Calu3 (cell line): ENCODE measurements at regions not wholly inside any gene's neighbourhood (a gene's known extent, or its start where the extent isn't known, plus 50 kb on each side); places are given as distances from the start of the nearest gene placed in this dataset.

ENCODE experiments used
- BruUV-seq: library from RNA; stranded (reverse); fragments of 400-500 nt; replicated peaks from 2 replicates; lab custom pipeline; 2021; lab: Mats Ljungman, UMichigan
- CTCF ChIA-PET: fragments of 300-600 bp; sonication (Branson Sonifier 250); formaldehyde crosslinking; loops from one replicate; lab custom pipeline; 2022; ENCODE audit warnings: antibody characterized with exemption; lab: Charles Lee
- DNase-seq: peaks from one replicate; pipeline ENCODE4 v3.0.0; 2022
- H3K27ac Mint-ChIP-seq: one replicate; pipeline ENCODE4 v1.8.0; 2022; ENCODE audit warnings: mixed read lengths; ENCODE audit not compliant: unreplicated experiment
- H3K27me3 Mint-ChIP-seq: one replicate; pipeline ENCODE4 v1.8.0; 2022; ENCODE audit warnings: mixed read lengths; ENCODE audit not compliant: unreplicated experiment
- H3K36me3 Mint-ChIP-seq: one replicate; pipeline ENCODE4 v1.8.0; 2022; ENCODE audit warnings: mild to moderate bottlenecking, moderate library complexity, mixed read lengths; ENCODE audit not compliant: insufficient read depth, unreplicated experiment
- H3K4me1 Mint-ChIP-seq: one replicate; pipeline ENCODE4 v1.8.0; 2022; ENCODE audit warnings: mild to moderate bottlenecking, low read depth, mixed read lengths; ENCODE audit not compliant: unreplicated experiment
- H3K4me3 Mint-ChIP-seq: one replicate; pipeline ENCODE4 v1.8.0; 2022; ENCODE audit warnings: mild to moderate bottlenecking, low read depth, moderate library complexity, mixed read lengths; ENCODE audit not compliant: unreplicated experiment
- H3K9me3 Mint-ChIP-seq: one replicate; pipeline ENCODE4 v1.8.0; 2022; ENCODE audit warnings: low read depth, mixed read lengths; ENCODE audit not compliant: unreplicated experiment
- intact Hi-C: fragments of 100-400 bp; cut with micrococcal nuclease; formaldehyde crosslinking; loops from one replicate; pipeline ENCODE4 v1.10.0; 2022; ENCODE audit not compliant: unreplicated experiment
- TF ChIP-seq, protein P1 (sequence below): fragments of 200-600 bp; IDR thresholded peaks from one replicate; pipeline ENCODE4 v1.8.0; 2022; ENCODE audit warnings: antibody characterized with exemption; ENCODE audit not compliant: unreplicated experiment

DNA sequence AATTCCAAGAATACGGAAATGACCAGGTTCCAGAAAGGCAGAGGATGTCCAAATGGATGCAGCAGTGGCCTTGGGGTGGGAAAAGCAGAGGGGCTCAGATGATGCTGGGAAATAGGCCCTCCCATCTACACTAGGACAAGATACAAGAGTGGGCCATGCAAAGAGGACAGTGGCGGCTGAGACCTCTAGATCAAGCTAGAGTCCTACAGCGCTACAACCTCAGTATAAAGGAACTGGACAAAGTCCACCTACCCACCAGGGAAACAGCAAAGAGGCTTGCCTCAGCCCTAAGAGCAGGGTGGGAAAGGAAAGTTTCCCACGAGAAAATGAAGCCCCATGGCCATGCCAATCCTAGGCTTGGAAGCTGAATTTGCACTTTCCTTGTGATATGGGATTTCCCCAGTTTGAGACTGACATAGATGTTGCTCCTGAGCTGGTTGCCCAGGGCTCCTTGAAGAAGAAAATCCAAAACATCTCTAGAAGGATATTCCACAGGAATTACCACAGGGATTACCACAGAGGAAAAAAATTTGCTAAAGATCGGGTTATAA, 282.2 kb downstream of the MREG start:
- CTCF ChIA-PET: no interaction called here
- intact Hi-C loops: no loop called here
- BruUV-seq: no TSS peak
- Mint-ChIP-seq H3K4me1 (peaks cover 15% of the 10 kb centered on the region), H3K9me3 (no peaks in the 10 kb centered on the region), H3K36me3 (no peaks in the 10 kb centered on the region), H3K27me3 (no peaks in the 10 kb centered on the region), H3K4me3 (no peak overlapping the region), H3K27ac (no peak overlapping the region)
- TF ChIP-seq, protein P1, sequence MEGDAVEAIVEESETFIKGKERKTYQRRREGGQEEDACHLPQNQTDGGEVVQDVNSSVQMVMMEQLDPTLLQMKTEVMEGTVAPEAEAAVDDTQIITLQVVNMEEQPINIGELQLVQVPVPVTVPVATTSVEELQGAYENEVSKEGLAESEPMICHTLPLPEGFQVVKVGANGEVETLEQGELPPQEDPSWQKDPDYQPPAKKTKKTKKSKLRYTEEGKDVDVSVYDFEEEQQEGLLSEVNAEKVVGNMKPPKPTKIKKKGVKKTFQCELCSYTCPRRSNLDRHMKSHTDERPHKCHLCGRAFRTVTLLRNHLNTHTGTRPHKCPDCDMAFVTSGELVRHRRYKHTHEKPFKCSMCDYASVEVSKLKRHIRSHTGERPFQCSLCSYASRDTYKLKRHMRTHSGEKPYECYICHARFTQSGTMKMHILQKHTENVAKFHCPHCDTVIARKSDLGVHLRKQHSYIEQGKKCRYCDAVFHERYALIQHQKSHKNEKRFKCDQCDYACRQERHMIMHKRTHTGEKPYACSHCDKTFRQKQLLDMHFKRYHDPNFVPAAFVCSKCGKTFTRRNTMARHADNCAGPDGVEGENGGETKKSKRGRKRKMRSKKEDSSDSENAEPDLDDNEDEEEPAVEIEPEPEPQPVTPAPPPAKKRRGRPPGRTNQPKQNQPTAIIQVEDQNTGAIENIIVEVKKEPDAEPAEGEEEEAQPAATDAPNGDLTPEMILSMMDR: no peak
- DNase-seq: no peak

DNA sequence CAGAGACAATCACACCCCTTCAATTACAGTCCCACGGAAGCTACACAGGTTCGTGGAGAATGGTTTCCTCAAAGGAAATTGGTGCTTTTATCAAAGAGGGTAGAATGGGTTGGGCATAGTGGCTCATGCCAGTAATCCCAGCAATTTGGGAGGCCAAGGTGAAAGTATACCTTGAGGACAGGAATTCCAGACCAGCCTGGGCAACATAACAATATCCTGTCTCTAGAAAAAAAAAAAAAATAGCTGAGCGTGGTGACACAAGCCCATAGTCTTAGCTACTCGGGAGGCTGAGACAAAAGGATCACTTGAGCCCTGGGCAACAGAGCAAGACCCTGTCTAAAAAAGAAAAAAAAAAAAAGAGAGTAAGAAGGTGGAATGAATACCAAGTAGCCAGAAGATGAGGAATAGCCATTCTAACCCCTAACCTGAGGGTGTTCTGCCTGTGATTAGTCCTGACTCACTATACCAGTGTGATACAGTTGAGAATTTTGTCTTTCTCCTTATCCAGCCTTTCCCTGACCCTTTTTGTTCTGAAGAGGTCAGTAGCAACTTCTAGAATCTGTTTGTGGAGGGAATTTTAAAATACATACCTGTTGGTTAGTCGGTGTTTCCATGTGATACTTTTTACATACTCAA, 283.2 kb downstream of the MREG start:
- Mint-ChIP-seq H3K4me1 (peaks cover 15% of the 10 kb centered on the region), H3K9me3 (no peaks in the 10 kb centered on the region), H3K27ac (no peak overlapping the region), H3K4me3 (no peak overlapping the region), H3K36me3 (no peaks in the 10 kb centered on the region), H3K27me3 (no peaks in the 10 kb centered on the region)
- no TSS peak for BruUV-seq
- TF ChIP-seq, protein P1: no peak
- CTCF ChIA-PET: no interaction called here
- DNase-seq: no peak
- intact Hi-C loops: no loop called here

DNA sequence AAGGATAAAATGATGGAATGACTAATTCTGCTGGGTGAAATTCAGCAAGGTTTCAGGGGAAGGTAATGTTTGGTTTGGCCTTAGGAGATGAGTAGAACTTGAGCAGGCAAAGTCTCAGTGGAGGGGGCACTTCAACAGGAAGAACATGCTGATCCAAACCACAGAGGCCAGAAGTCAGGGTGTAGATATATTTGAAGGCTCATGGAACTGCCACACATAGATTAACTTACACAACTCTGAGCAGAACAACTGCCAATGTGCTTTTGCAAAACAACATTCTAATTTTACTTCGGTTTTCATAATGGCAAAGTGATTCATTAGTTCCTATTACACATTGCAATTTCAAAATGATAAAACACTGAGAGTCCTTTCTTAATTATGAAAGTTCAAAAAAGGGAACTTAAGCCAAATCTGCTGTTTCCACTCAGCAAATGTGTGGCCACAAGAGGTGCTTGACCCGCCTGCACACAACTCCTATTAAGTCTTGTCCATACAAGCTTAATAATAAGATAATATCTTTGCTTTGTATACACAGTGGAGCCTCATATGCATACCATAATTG, 284.8 kb downstream of the MREG start:
- H3K27me3 Mint-ChIP-seq: no peaks in the 10 kb centered on the region
- intact Hi-C loops: no loop called here
- peaks cover 15% of the 10 kb centered on the region for H3K4me1 Mint-ChIP-seq

DNA sequence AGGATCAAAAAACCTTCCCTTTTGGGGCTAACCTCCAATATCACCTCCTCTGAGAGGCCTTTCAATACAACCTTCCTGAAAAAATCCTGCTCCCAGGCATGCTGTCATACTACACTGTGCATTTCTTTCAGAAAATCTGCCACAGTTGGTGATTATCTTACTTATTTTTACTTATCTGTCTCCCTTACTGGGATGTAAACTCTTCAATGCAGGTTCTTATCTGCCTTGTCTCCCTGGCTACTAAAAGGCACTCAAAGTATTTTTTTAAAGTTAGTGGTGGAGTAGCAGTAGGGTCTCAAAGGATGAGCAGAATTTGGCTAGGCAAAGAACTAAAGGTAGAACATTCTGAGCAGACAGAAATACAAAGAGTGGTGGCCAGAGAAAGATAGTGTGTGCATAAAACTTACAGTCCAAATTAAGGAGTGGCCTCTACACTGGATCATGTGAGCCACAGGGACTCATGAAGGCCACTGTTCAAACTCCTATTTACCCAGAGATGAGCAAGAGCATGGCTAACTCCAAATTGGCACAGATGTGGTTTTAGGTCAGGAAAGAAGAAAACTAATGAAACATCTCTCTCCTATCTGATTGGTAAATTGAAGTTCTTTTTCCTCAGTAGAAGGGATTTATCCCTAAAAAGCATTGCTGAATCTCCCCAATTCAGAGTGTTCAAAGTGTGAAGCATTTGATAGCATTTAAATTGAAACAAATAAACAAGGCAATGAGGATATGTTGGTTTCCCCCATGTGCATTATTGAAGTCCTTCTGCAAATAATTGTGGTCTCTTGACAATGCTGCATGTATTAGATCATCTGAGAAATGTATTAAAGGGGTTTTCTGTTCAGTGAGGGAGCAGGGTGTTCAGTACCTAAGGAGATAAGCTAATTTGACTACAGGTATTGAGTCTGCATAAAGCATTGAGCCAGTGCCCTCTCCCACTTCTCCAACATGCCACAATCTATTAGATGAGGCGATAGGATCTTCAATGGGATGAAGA, 285.5 kb downstream of the MREG start:
- Mint-ChIP-seq H3K27ac (no peak overlapping the region), H3K9me3 (peaks cover 2% of the 10 kb centered on the region), H3K36me3 (no peaks in the 10 kb centered on the region), H3K27me3 (no peaks in the 10 kb centered on the region), H3K4me3 (no peak overlapping the region), H3K4me1 (peaks cover 15% of the 10 kb centered on the region)
- no peak for DNase-seq
- CTCF ChIA-PET: interaction anchor here (0.6 kb wide), 1 partner anchor 31 kb away, joined by 6 read pairs; no protein-coding TSS in a partner anchor
- BruUV-seq: no TSS peak
- TF ChIP-seq, protein P1: no peak
- intact Hi-C loops: no loop called here

More for the DNA sequence above, 284.8 kb downstream of the MREG start:
- no peak for DNase-seq
- Mint-ChIP-seq H3K36me3 (no peaks in the 10 kb centered on the region), H3K9me3 (peaks cover 2% of the 10 kb centered on the region), H3K27ac (no peak overlapping the region), H3K4me3 (no peak overlapping the region)
- BruUV-seq: no TSS peak
- TF ChIP-seq, protein P1: no peak
- CTCF ChIA-PET: no interaction called here
